ELF-1 (cell line): ENCODE measurements at regions not wholly inside any gene's neighbourhood (a gene's known extent, or its start where the extent isn't known, plus 50 kb on each side); places are given as distances from the start of the nearest gene placed in this dataset.

Experiments used
- DNase-seq: peaks from one replicate; pipeline ENCODE4 v3.0.0-alpha.2; 2016; ENCODE audit warnings: low read depth, low spot score

GRCh38 chr14:101004176-101004575 lies 100.7 kb upstream of the RTL1 start:
- no peak for DNase-seq

- DNase-seq, result no peak
These were observed 101.4 kb upstream of the RTL1 start for GRCh38 chr14:101004954-101005353.

- no peak for DNase-seq
These were observed 101.9 kb upstream of the RTL1 start for GRCh38 chr14:101005447-101005846.

- DNase-seq, result no peak
These were observed 102.5 kb upstream of the RTL1 start for GRCh38 chr14:101006008-101006407.

GRCh38 chr14:101007004-101007614 lies 103.6 kb upstream of the RTL1 start:
- DNase-seq, result no peak

GRCh38 chr14:101007765-101008164 lies 104.2 kb upstream of the RTL1 start:
- no peak for DNase-seq

GRCh38 chr14:101008196-101008595 lies 104.7 kb upstream of the RTL1 start:
- DNase-seq, result no peak

GRCh38 chr14:101008631-101009336 lies 105.3 kb upstream of the RTL1 start:
- no peak for DNase-seq

GRCh38 chr14:101009531-101009930 lies 106.0 kb upstream of the RTL1 start:
- DNase-seq, result no peak

GRCh38 chr14:101010293-101010692 lies 106.8 kb upstream of the RTL1 start:
- DNase-seq, result no peak

- no peak for DNase-seq
These were observed 107.3 kb upstream of the RTL1 start for GRCh38 chr14:101010835-101011234.

- no peak for DNase-seq
These were observed 113.7 kb upstream of the RTL1 start for GRCh38 chr14:101017209-101017608.

- DNase-seq, result no peak
These were observed 114.5 kb upstream of the RTL1 start for GRCh38 chr14:101017806-101018560.

GRCh38 chr14:101018561-101019290 lies 115.2 kb upstream of the RTL1 start:
- no peak for DNase-seq

GRCh38 chr14:101019541-101019940 lies 116.0 kb upstream of the RTL1 start:
- DNase-seq, result no peak

GRCh38 chr14:101019990-101020710 lies 116.6 kb upstream of the RTL1 start:
- no peak for DNase-seq

GRCh38 chr14:101020834-101021370 lies 117.4 kb upstream of the RTL1 start:
- DNase-seq, result no peak

- DNase-seq, result no peak
These were observed 118.6 kb upstream of the RTL1 start for GRCh38 chr14:101022121-101022520.

- DNase-seq, result no peak
These were observed 119.5 kb upstream of the RTL1 start for GRCh38 chr14:101022916-101023435.

GRCh38 chr14:101024686-101025085 lies 121.2 kb upstream of the RTL1 start:
- DNase-seq, result no peak

- DNase-seq, result no peak
These were observed 121.6 kb upstream of the RTL1 start for GRCh38 chr14:101025131-101025530.
